Prostate gland (tissue), 2 donors: ENCODE measurements at regions not wholly inside any gene's neighbourhood (a gene's known extent, or its start where the extent isn't known, plus 50 kb on each side); places are given as distances from the start of the nearest gene placed in this dataset.
A peak's percentile ranks its signal among the peaks of the same experiment; 100 is the strongest.

Source experiments
- CTCF ChIP-seq, 4 experiments: fragments of 200-600 bp in 2 of 4; fragments of 450-650 bp in 2 of 4; sonication (generic) in 2 of 4; IDR thresholded peaks; 1 replicate in 3 of 4; 2 replicates in 1 of 4; pipeline ENCODE4 v1.5.1; 2016 to 2019; ENCODE audit warnings: antibody characterized with exemption in 4 of 4, mild to moderate bottlenecking in 2 of 4, moderate library complexity in 2 of 4
- POLR2A ChIP-seq: fragments of 450-650 bp; IDR thresholded peaks from one replicate; pipeline ENCODE4 v1.6.1; 2016; ENCODE audit warnings: antibody characterized with exemption, mild to moderate bottlenecking
- POLR2AphosphoS5 ChIP-seq: sonication (generic); formaldehyde crosslinking; IDR thresholded peaks from one replicate; pipeline ENCODE4 v1.6.1; 2017; ENCODE audit warnings: antibody characterized with exemption

- TF ChIP-seq CTCF (IDR thresholded peaks at IDR 0.05) (peak; percentile 49 to 80 (median 72)), POLR2A (no peak), POLR2AphosphoS5 (no peak)
Observed at GRCh38 chr3:124559846-124560574, 170.2 kb upstream of the UMPS start.
